ENCODE measurements at regions not wholly inside any gene's neighbourhood (a gene's known extent, or its start where the extent isn't known, plus 50 kb on each side); places are given as distances from the start of the nearest gene placed in this dataset.
"Not testable (repeated sequence)": the region's sequence is repeated elsewhere in the genome, so short reads cannot be mapped to it uniquely, and the experiment has no call there.

- DNase-seq, result no peak
These were observed 292.9 kb downstream of the THBS2 start for GRCh38 chr6:168960551-168961263.

GRCh38 chr6:168959696-168960095 lies 293.9 kb downstream of the THBS2 start:
- DNase-seq, result no peak

GRCh38 chr6:168956884-168957730 lies 296.5 kb downstream of the THBS2 start:
- DNase-seq, result no peak

- DNase-seq, result no peak
These were observed 297.4 kb downstream of the THBS2 start for GRCh38 chr6:168956141-168956838.

GRCh38 chr6:168953461-168953860 lies 300.2 kb downstream of the THBS2 start:
- no peak for DNase-seq

- no peak for DNase-seq
These were observed 302.4 kb downstream of the THBS2 start for GRCh38 chr6:168951217-168951616.

GRCh38 chr6:168950858-168951214 lies 302.8 kb downstream of the THBS2 start:
- DNase-seq, result no peak

- no peak for DNase-seq
These were observed 303.4 kb downstream of the THBS2 start for GRCh38 chr6:168949981-168950857.

- DNase-seq, result no peak
These were observed 304.6 kb downstream of the THBS2 start for GRCh38 chr6:168948990-168949531.

GRCh38 chr6:168948002-168948401 lies 305.6 kb downstream of the THBS2 start:
- DNase-seq, result no peak

GRCh38 chr6:168943231-168943905 lies 310.3 kb downstream of the THBS2 start:
- no peak for DNase-seq

GRCh38 chr6:168942646-168943045 lies 311.0 kb downstream of the THBS2 start:
- DNase-seq, result no peak

GRCh38 chr6:168941036-168941435 lies 312.6 kb downstream of the THBS2 start:
- DNase-seq, result no peak

- DNase-seq, result no peak
These were observed 313.9 kb downstream of the THBS2 start for GRCh38 chr6:168939796-168940195.

- no peak for DNase-seq
These were observed 314.6 kb downstream of the THBS2 start for GRCh38 chr6:168939041-168939440.

GRCh38 chr6:168938546-168938945 lies 315.1 kb downstream of the THBS2 start:
- DNase-seq, result no peak

- no peak for DNase-seq
These were observed 316.6 kb downstream of the THBS2 start for GRCh38 chr6:168937054-168937453.

- DNase-seq, result no peak
These were observed 318.0 kb downstream of the THBS2 start for GRCh38 chr6:168935628-168936010.

- DNase-seq, result no peak
These were observed 318.7 kb downstream of the THBS2 start for GRCh38 chr6:168934660-168935627.

- not testable (repeated sequence) for DNase-seq
These were observed 321.5 kb downstream of the THBS2 start for GRCh38 chr6:168932171-168932570.
